ENCODE measurements at regions not wholly inside any gene's neighbourhood (a gene's known extent, or its start where the extent isn't known, plus 50 kb on each side); places are given as distances from the start of the nearest gene placed in this dataset.

DNA sequence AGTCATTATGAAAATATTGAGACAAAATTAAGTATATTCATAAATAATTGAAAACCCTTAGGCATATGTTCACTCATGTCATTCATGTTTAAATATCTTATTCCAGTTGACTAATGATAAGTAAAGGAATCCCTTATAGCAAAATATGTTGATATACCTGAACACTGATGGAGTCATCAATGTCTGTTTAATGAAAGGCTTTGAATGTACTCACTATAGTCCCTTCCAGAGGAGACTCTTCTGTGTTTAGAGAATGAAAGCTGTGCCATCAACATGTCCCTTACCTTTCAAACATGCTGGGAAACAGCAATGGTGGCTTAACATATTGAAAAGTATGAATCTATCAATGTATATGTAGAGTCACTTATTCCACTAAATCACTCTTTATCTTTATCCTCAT is 242.9 kb downstream of the KCNJ3 start:
- no peak overlapping the region for H3K23ac ChIP-seq (ENCODE audit: low read length in 2 of 2)
- no peak overlapping the region for H2BK120ac ChIP-seq (ENCODE audit: low read depth, low read length)
- no peak overlapping the region for H2AFZ ChIP-seq (ENCODE audit: low read depth, low read length)
- no peak overlapping the region for H3K4me3 ChIP-seq (ENCODE audit: insufficient read depth in 1 of 2, low read depth in 1 of 2, low read length in 2 of 2)
- H3K27me3 ChIP-seq (ENCODE audit: control insufficient read depth in 1 of 2, insufficient read depth in 1 of 2, low read length in 2 of 2), result no peaks in the 10 kb centered on the region
- no peak overlapping the region for H4K8ac ChIP-seq (ENCODE audit: low read length)
- H3K18ac ChIP-seq (ENCODE audit: low read depth in 1 of 2, low read length in 2 of 2), result no peak overlapping the region
- no peak overlapping the region for H2BK5ac ChIP-seq (ENCODE audit: low read depth, low read length, poor library complexity, severe bottlenecking)
- H3K4ac ChIP-seq (ENCODE audit: low read depth in 1 of 2, low read length in 2 of 2), result no peak overlapping the region
- H2BK12ac ChIP-seq (ENCODE audit: low read length in 2 of 2), result no peak overlapping the region
- H3K9me3 ChIP-seq (ENCODE audit: control insufficient read depth, low read length), result no peaks in the 10 kb centered on the region
- H2BK15ac ChIP-seq (ENCODE audit: low read depth, poor library complexity, severe bottlenecking), result no peak overlapping the region
- H3K36me3 ChIP-seq (ENCODE audit: control insufficient read depth in 1 of 2, insufficient read depth in 2 of 2, low read depth in 1 of 2, low read length in 2 of 2), result no peaks in the 10 kb centered on the region
- DNase-seq, result no peak
- no peak overlapping the region for H3K14ac ChIP-seq (ENCODE audit: low read length in 2 of 2)
- H4K91ac ChIP-seq (ENCODE audit: low read length), result no peak overlapping the region
- no peaks in the 10 kb centered on the region for H3K4me1 ChIP-seq (ENCODE audit: control insufficient read depth, insufficient read depth, low read depth, low read length)
- no peak overlapping the region for H3K4me2 ChIP-seq (ENCODE audit: low read length, poor library complexity, severe bottlenecking)
- no peak overlapping the region for H3K27ac ChIP-seq (ENCODE audit: low read length, poor library complexity, severe bottlenecking)
- H3K9ac ChIP-seq (ENCODE audit: low read length), result no peak overlapping the region
- no peaks in the 10 kb centered on the region for H3K79me1 ChIP-seq (replicated peaks; ENCODE audit: low read length, poor library complexity, severe bottlenecking)
- H2AK5ac ChIP-seq (ENCODE audit: low read length, severe bottlenecking), result no peak overlapping the region

DNA sequence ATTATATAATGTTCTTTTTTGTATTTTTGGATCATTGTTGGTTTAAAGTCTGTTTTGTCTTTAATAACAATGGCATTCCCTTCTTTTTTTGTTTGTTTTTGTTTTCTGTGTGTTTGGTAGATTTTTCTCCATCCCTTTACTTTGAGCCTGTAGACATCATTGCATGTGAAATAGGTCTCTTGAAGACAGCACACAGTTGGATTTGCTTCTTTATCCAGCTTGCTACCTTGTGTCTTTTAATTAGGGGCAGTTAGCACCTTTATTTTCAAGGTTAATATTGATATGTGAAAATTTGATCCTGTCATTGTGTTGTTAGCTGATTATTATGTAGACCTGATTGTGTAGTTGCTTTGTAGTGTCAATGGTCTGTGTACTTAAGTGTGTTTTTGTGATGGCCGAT is 235.7 kb downstream of the KCNJ3 start:
- no peak overlapping the region for H3K18ac ChIP-seq (ENCODE audit: low read depth in 1 of 2, low read length in 2 of 2)
- no peak overlapping the region for H3K27ac ChIP-seq (ENCODE audit: low read length, poor library complexity, severe bottlenecking)
- peaks cover 32% of the 10 kb centered on the region for H3K9me3 ChIP-seq (ENCODE audit: control insufficient read depth, low read length)
- WGBS, result 60% methylated on average over 1 of the region's 1 CpG
- no peak overlapping the region for H3K4me2 ChIP-seq (ENCODE audit: low read length, poor library complexity, severe bottlenecking)
- H3K79me1 ChIP-seq (replicated peaks; ENCODE audit: low read length, poor library complexity, severe bottlenecking), result no peaks in the 10 kb centered on the region
- no peak overlapping the region for H3K4ac ChIP-seq (ENCODE audit: low read depth in 1 of 2, low read length in 2 of 2)
- no peak overlapping the region for H3K9ac ChIP-seq (ENCODE audit: low read length)
- H2BK5ac ChIP-seq (ENCODE audit: low read depth, low read length, poor library complexity, severe bottlenecking), result no peak overlapping the region
- H2BK15ac ChIP-seq (ENCODE audit: low read depth, poor library complexity, severe bottlenecking), result no peak overlapping the region
- no peak overlapping the region for H2AFZ ChIP-seq (ENCODE audit: low read depth, low read length)
- H4K8ac ChIP-seq (ENCODE audit: low read length), result no peak overlapping the region
- H3K4me1 ChIP-seq (ENCODE audit: control insufficient read depth, insufficient read depth, low read depth, low read length), result no peaks in the 10 kb centered on the region
- H3K14ac ChIP-seq (ENCODE audit: low read length in 2 of 2), result no peak overlapping the region
- H3K27me3 ChIP-seq (ENCODE audit: control insufficient read depth in 1 of 2, insufficient read depth in 1 of 2, low read length in 2 of 2), result no peaks in the 10 kb centered on the region
- no peak for DNase-seq
- no peak overlapping the region for H4K91ac ChIP-seq (ENCODE audit: low read length)
- no peak overlapping the region for H2AK5ac ChIP-seq (ENCODE audit: low read length, severe bottlenecking)
- H2BK12ac ChIP-seq (ENCODE audit: low read length in 2 of 2), result no peak overlapping the region
- no peak overlapping the region for H3K23ac ChIP-seq (ENCODE audit: low read length in 2 of 2)
- no peak overlapping the region for H3K4me3 ChIP-seq (ENCODE audit: insufficient read depth in 1 of 2, low read depth in 1 of 2, low read length in 2 of 2)
- H3K36me3 ChIP-seq (ENCODE audit: control insufficient read depth in 1 of 2, insufficient read depth in 2 of 2, low read depth in 1 of 2, low read length in 2 of 2), result no peaks in the 10 kb centered on the region
- H2BK120ac ChIP-seq (ENCODE audit: low read depth, low read length), result no peak overlapping the region

GRCh38 chr2:154924531-154924930 is 226.0 kb downstream of the KCNJ3 start:
- Histone ChIP-seq H3K23ac (ENCODE audit: low read length in 2 of 2) (no peak overlapping the region), H3K27ac (ENCODE audit: low read length, poor library complexity, severe bottlenecking) (no peak overlapping the region), H3K36me3 (ENCODE audit: control insufficient read depth in 1 of 2, insufficient read depth in 2 of 2, low read depth in 1 of 2, low read length in 2 of 2) (no peaks in the 10 kb centered on the region), H3K4ac (ENCODE audit: low read depth in 1 of 2, low read length in 2 of 2) (no peak overlapping the region), H4K8ac (ENCODE audit: low read length) (no peak overlapping the region), H3K4me3 (ENCODE audit: insufficient read depth in 1 of 2, low read depth in 1 of 2, low read length in 2 of 2) (no peak overlapping the region), H3K14ac (ENCODE audit: low read length in 2 of 2) (no peak overlapping the region), H3K4me1 (ENCODE audit: control insufficient read depth, insufficient read depth, low read depth, low read length) (no peaks in the 10 kb centered on the region), H2AK5ac (ENCODE audit: low read length, severe bottlenecking) (no peak overlapping the region), H2BK12ac (ENCODE audit: low read length in 2 of 2) (no peak overlapping the region), H3K79me1 (replicated peaks; ENCODE audit: low read length, poor library complexity, severe bottlenecking) (no peaks in the 10 kb centered on the region), H3K18ac (ENCODE audit: low read depth in 1 of 2, low read length in 2 of 2) (no peak overlapping the region), H2BK15ac (ENCODE audit: low read depth, poor library complexity, severe bottlenecking) (no peak overlapping the region), H2BK5ac (ENCODE audit: low read depth, low read length, poor library complexity, severe bottlenecking) (no peak overlapping the region), H4K91ac (ENCODE audit: low read length) (no peak overlapping the region), H3K9me3 (ENCODE audit: control insufficient read depth, low read length) (no peaks in the 10 kb centered on the region), H2BK120ac (ENCODE audit: low read depth, low read length) (no peak overlapping the region), H3K4me2 (ENCODE audit: low read length, poor library complexity, severe bottlenecking) (no peak overlapping the region), H2AFZ (ENCODE audit: low read depth, low read length) (no peak overlapping the region), H3K27me3 (ENCODE audit: control insufficient read depth in 1 of 2, insufficient read depth in 1 of 2, low read length in 2 of 2) (no peaks in the 10 kb centered on the region), H3K9ac (ENCODE audit: low read length) (no peak overlapping the region)
- DNase-seq, result no peak
- 86% methylated on average over 3 of the region's 3 CpGs for WGBS

DNA sequence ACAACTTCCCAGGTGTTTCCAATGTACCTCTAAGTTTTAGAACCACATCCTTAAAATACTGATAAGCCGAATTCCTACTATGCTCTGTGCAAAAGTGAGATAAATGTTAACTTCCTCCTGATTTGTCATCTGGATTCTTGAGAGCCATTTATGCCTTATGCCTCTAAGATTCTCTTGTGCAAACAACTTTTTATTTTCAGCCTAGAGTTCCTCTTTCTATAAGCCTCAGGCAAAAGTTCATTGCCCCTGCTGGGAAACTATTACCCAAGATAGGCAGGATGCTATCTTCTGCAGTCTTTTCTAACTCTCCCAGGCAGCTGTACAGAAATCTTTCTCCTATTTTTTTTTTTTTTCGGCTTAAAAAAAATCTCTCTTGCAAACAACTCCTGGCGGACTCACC is 216.1 kb downstream of the KCNJ3 start:
- no peaks in the 10 kb centered on the region for H3K36me3 ChIP-seq (ENCODE audit: control insufficient read depth in 1 of 2, insufficient read depth in 2 of 2, low read depth in 1 of 2, low read length in 2 of 2)
- H3K4ac ChIP-seq (ENCODE audit: low read depth in 1 of 2, low read length in 2 of 2), result no peak overlapping the region
- 67% methylated on average over 1 of the region's 3 CpGs for WGBS
- H3K18ac ChIP-seq (ENCODE audit: low read depth in 1 of 2, low read length in 2 of 2), result no peak overlapping the region
- no peaks in the 10 kb centered on the region for H3K79me1 ChIP-seq (replicated peaks; ENCODE audit: low read length, poor library complexity, severe bottlenecking)
- H4K91ac ChIP-seq (ENCODE audit: low read length), result no peak overlapping the region
- no peak overlapping the region for H2BK5ac ChIP-seq (ENCODE audit: low read depth, low read length, poor library complexity, severe bottlenecking)
- no peak overlapping the region for H2BK12ac ChIP-seq (ENCODE audit: low read length in 2 of 2)
- no peak overlapping the region for H2AK5ac ChIP-seq (ENCODE audit: low read length, severe bottlenecking)
- H3K4me1 ChIP-seq (ENCODE audit: control insufficient read depth, insufficient read depth, low read depth, low read length), result no peaks in the 10 kb centered on the region
- no peaks in the 10 kb centered on the region for H3K27me3 ChIP-seq (ENCODE audit: control insufficient read depth in 1 of 2, insufficient read depth in 1 of 2, low read length in 2 of 2)
- H4K8ac ChIP-seq (ENCODE audit: low read length), result no peak overlapping the region
- no peak overlapping the region for H2BK15ac ChIP-seq (ENCODE audit: low read depth, poor library complexity, severe bottlenecking)
- H3K9me3 ChIP-seq (ENCODE audit: control insufficient read depth, low read length), result no peaks in the 10 kb centered on the region
- no peak overlapping the region for H3K27ac ChIP-seq (ENCODE audit: low read length, poor library complexity, severe bottlenecking)
- H3K23ac ChIP-seq (ENCODE audit: low read length in 2 of 2), result no peak overlapping the region
- H3K4me3 ChIP-seq (ENCODE audit: insufficient read depth in 1 of 2, low read depth in 1 of 2, low read length in 2 of 2), result no peak overlapping the region
- H3K14ac ChIP-seq (ENCODE audit: low read length in 2 of 2), result no peak overlapping the region
- no peak overlapping the region for H2AFZ ChIP-seq (ENCODE audit: low read depth, low read length)
- no peak overlapping the region for H3K4me2 ChIP-seq (ENCODE audit: low read length, poor library complexity, severe bottlenecking)
- no peak overlapping the region for H2BK120ac ChIP-seq (ENCODE audit: low read depth, low read length)
- no peak overlapping the region for H3K9ac ChIP-seq (ENCODE audit: low read length)
- DNase-seq, result no peak
